Glutamatergic neuron (in vitro differentiated cells): ENCODE measurements at regions not wholly inside any gene's neighbourhood (a gene's known extent, or its start where the extent isn't known, plus 50 kb on each side); places are given as distances from the start of the nearest gene placed in this dataset.

Experiments
- DNase-seq: peaks from one replicate; pipeline ENCODE4 v3.0.0; 2022
- H3K27ac Mint-ChIP-seq: one replicate; pipeline ENCODE4 v1.8.0; 2020; ENCODE audit warnings: mild to moderate bottlenecking, mixed read lengths, inconsistent platforms; ENCODE audit not compliant: unreplicated experiment
- H3K27me3 Mint-ChIP-seq: one replicate; pipeline ENCODE4 v1.8.0; 2020; ENCODE audit warnings: mild to moderate bottlenecking, moderate library complexity, mixed read lengths, inconsistent platforms; ENCODE audit not compliant: unreplicated experiment
- H3K36me3 Mint-ChIP-seq: one replicate; pipeline ENCODE4 v1.8.0; 2020; ENCODE audit warnings: mild to moderate bottlenecking, mixed read lengths, inconsistent platforms; ENCODE audit not compliant: unreplicated experiment
- H3K4me1 Mint-ChIP-seq: one replicate; pipeline ENCODE4 v1.8.0; 2020; ENCODE audit warnings: mild to moderate bottlenecking, low read depth, mixed read lengths, inconsistent platforms; ENCODE audit not compliant: unreplicated experiment
- H3K4me3 Mint-ChIP-seq: one replicate; pipeline ENCODE4 v1.8.0; 2020; ENCODE audit warnings: mild to moderate bottlenecking, mixed read lengths, inconsistent platforms; ENCODE audit not compliant: unreplicated experiment
- H3K9me3 Mint-ChIP-seq: one replicate; pipeline ENCODE4 v1.8.0; 2020; ENCODE audit warnings: mild to moderate bottlenecking, moderate library complexity, mixed read lengths, inconsistent platforms; ENCODE audit not compliant: unreplicated experiment
- CTCF ChIP-seq: fragments of 200-600 bp; sonication (generic); IDR thresholded peaks from one replicate; pipeline ENCODE4 v1.5.0; 2021; ENCODE audit not compliant: partially characterized antibody, unreplicated experiment

- H3K36me3 Mint-ChIP-seq: peaks cover 6% of the 10 kb centered on the region
- TF ChIP-seq CTCF: no peak
These were observed 54.6 kb upstream of the PKIB start for GRCh38 chr6:122555561-122555960.

GRCh38 chr6:122558080-122558479, 52.1 kb upstream of the PKIB start:
- no peak for TF ChIP-seq CTCF
- Mint-ChIP-seq H3K9me3 (peaks cover 8% of the 10 kb centered on the region), H3K4me3 (no peak overlapping the region), H3K4me1 (peaks cover 18% of the 10 kb centered on the region), H3K36me3 (peaks cover 22% of the 10 kb centered on the region), H3K27me3 (peaks cover 7% of the 10 kb centered on the region), H3K27ac (no peak overlapping the region)
- no peak for DNase-seq

More at GRCh38 chr6:122555561-122555960, 54.6 kb upstream of the PKIB start:
- H3K4me3 Mint-ChIP-seq: no peak overlapping the region
- H3K27me3 Mint-ChIP-seq: no peaks in the 10 kb centered on the region
- no peak overlapping the region for H3K27ac Mint-ChIP-seq
- H3K9me3 Mint-ChIP-seq: peaks cover 6% of the 10 kb centered on the region
- DNase-seq: no peak
- H3K4me1 Mint-ChIP-seq: peaks cover 23% of the 10 kb centered on the region
